ENCODE measurements at regions not wholly inside any gene's neighbourhood (a gene's known extent, or its start where the extent isn't known, plus 50 kb on each side); places are given as distances from the start of the nearest gene placed in this dataset.

GRCh38 chr2:8059794-8060193 is 622.1 kb upstream of the ID2 start (continued):
- TF ChIP-seq, protein P1, sequence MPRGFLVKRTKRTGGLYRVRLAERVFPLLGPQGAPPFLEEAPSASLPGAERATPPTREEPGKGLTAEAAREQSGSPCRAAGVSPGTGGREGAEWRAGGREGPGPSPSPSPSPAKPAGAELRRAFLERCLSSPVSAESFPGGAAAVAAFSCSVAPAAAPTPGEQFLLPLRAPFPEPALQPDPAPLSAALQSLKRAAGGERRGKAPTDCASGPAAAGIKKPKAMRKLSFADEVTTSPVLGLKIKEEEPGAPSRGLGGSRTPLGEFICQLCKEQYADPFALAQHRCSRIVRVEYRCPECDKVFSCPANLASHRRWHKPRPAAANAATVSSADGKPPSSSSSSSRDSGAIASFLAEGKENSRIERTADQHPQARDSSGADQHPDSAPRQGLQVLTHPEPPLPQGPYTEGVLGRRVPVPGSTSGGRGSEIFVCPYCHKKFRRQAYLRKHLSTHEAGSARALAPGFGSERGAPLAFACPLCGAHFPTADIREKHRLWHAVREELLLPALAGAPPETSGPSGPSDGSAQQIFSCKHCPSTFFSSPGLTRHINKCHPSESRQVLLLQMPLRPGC (tag by site-specific recombination; IDR thresholded peaks at IDR 0.05): no peak

GRCh38 chr2:8061219-8061618 is 620.6 kb upstream of the ID2 start:
- ChIA-PET POLR2A (no interaction called here), CTCF (no interaction called here)

GRCh38 chr2:8064603-8065002 is 617.3 kb upstream of the ID2 start:
- H3K4me3 ChIP-seq (ENCODE audit: low read depth, low read length): no peak overlapping the region
- ChIA-PET POLR2A (no interaction called here), CTCF (no interaction called here)
- no peak for TF ChIP-seq GLI4 (tag by site-specific recombination; IDR thresholded peaks at IDR 0.05)
- no peaks in the 10 kb centered on the region for H3K9me3 ChIP-seq (ENCODE audit: control insufficient read depth, insufficient read depth, low read depth, low read length)
- H3K4me1 ChIP-seq (ENCODE audit: control insufficient read depth, insufficient read depth, low read length): no peaks in the 10 kb centered on the region
- no peaks in the 10 kb centered on the region for H3K36me3 ChIP-seq (ENCODE audit: control insufficient read depth in 2 of 2, insufficient read depth in 1 of 2, low read length in 2 of 2)
- no peak overlapping the region for H3K27ac ChIP-seq (ENCODE audit: extremely low read depth, low read depth, low read length)

More at GRCh38 chr2:8061219-8061618, 620.6 kb upstream of the ID2 start:
- Histone ChIP-seq H3K4me1 (ENCODE audit: control insufficient read depth, insufficient read depth, low read length) (no peaks in the 10 kb centered on the region), H3K36me3 (ENCODE audit: control insufficient read depth in 2 of 2, insufficient read depth in 1 of 2, low read length in 2 of 2) (no peaks in the 10 kb centered on the region), H3K27ac (ENCODE audit: extremely low read depth, low read depth, low read length) (no peak overlapping the region), H3K4me3 (ENCODE audit: low read depth, low read length) (no peak overlapping the region), H3K9me3 (ENCODE audit: control insufficient read depth, insufficient read depth, low read depth, low read length) (no peaks in the 10 kb centered on the region)
- TF ChIP-seq ZNF514 (tag by site-specific recombination; IDR thresholded peaks at IDR 0.05) (no peak), ZNF544 (tag by site-specific recombination; IDR thresholded peaks at IDR 0.05) (no peak), MEIS1 (CRISPR knock-in tag; IDR thresholded peaks at IDR 0.05; ENCODE audit: borderline replicate concordance) (no peak), ZNF670 (tag by site-specific recombination; IDR thresholded peaks at IDR 0.05; ENCODE audit: low read depth) (no peak)
- TF ChIP-seq, protein P2, sequence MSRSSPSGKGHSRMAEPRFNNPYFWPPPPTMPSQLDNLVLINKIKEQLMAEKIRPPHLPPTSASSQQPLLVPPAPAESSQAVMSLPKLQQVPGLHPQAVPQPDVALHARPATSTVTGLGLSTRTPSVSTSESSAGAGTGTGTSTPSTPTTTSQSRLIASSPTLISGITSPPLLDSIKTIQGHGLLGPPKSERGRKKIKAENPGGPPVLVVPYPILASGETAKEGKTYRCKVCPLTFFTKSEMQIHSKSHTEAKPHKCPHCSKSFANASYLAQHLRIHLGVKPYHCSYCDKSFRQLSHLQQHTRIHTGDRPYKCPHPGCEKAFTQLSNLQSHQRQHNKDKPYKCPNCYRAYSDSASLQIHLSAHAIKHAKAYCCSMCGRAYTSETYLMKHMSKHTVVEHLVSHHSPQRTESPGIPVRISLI (tag by site-specific recombination; IDR thresholded peaks at IDR 0.05): no peak

GRCh38 chr2:8065191-8065590 is 616.7 kb upstream of the ID2 start:
- ChIA-PET POLR2A (no interaction called here), CTCF (no interaction called here)
- TF ChIP-seq ZNF658 (tag by site-specific recombination; IDR thresholded peaks at IDR 0.05): no peak
- TF ChIP-seq ZNF10 (tag by site-specific recombination; IDR thresholded peaks at IDR 0.05): no peak
- no peak for TF ChIP-seq ZNF202 (tag by site-specific recombination; IDR thresholded peaks at IDR 0.05; ENCODE audit: borderline replicate concordance)
- TF ChIP-seq ZXDB (tag by site-specific recombination; IDR thresholded peaks at IDR 0.05): no peak
- TF ChIP-seq, protein P3, sequence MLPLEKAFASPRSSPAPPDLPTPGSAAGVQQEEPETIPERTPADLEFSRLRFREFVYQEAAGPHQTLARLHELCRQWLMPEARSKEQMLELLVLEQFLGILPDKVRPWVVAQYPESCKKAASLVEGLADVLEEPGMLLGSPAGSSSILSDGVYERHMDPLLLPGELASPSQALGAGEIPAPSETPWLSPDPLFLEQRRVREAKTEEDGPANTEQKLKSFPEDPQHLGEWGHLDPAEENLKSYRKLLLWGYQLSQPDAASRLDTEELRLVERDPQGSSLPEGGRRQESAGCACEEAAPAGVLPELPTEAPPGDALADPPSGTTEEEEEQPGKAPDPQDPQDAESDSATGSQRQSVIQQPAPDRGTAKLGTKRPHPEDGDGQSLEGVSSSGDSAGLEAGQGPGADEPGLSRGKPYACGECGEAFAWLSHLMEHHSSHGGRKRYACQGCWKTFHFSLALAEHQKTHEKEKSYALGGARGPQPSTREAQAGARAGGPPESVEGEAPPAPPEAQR (tag by site-specific recombination; IDR thresholded peaks at IDR 0.05): no peak
- no peak for TF ChIP-seq ZNF416 (tag by site-specific recombination; IDR thresholded peaks at IDR 0.05)
- no peak for TF ChIP-seq ZNF510 (tag by site-specific recombination; IDR thresholded peaks at IDR 0.05; ENCODE audit: insufficient replicate concordance)
- TF ChIP-seq ZNF654 (tag by site-specific recombination; IDR thresholded peaks at IDR 0.05; ENCODE audit: low read depth): no peak
- no peak for TF ChIP-seq ZSCAN23 (tag by site-specific recombination; IDR thresholded peaks at IDR 0.05)
- TF ChIP-seq ZNF211 (tag by site-specific recombination; IDR thresholded peaks at IDR 0.05; ENCODE audit: low read depth): no peak
- no peak for TF ChIP-seq HIC1 (tag by site-specific recombination; IDR thresholded peaks at IDR 0.05)
- TF ChIP-seq REST (tag by site-specific recombination; IDR thresholded peaks at IDR 0.05): no peak
- TF ChIP-seq ZNF560 (tag by site-specific recombination; IDR thresholded peaks at IDR 0.05; ENCODE audit: borderline replicate concordance): no peak
- TF ChIP-seq ZNF157 (tag by site-specific recombination; IDR thresholded peaks at IDR 0.05): no peak

More at GRCh38 chr2:8065191-8065590, 616.7 kb upstream of the ID2 start:
- H3K27ac ChIP-seq (ENCODE audit: extremely low read depth, low read depth, low read length): no peak overlapping the region
- no peaks in the 10 kb centered on the region for H3K9me3 ChIP-seq (ENCODE audit: control insufficient read depth, insufficient read depth, low read depth, low read length)
- no peaks in the 10 kb centered on the region for H3K4me1 ChIP-seq (ENCODE audit: control insufficient read depth, insufficient read depth, low read length)
- H3K4me3 ChIP-seq (ENCODE audit: low read depth, low read length): no peak overlapping the region
- H3K36me3 ChIP-seq (ENCODE audit: control insufficient read depth in 2 of 2, insufficient read depth in 1 of 2, low read length in 2 of 2): no peaks in the 10 kb centered on the region
